Trophoblast cell (in vitro differentiated cells and primary cell): ENCODE measurements at regions not wholly inside any gene's neighbourhood (a gene's known extent, or its start where the extent isn't known, plus 50 kb on each side); places are given as distances from the start of the nearest gene placed in this dataset.

Experiments
- DNase-seq, 2 donors: peaks; one replicate each; pipeline ENCODE4 v3.0.0-alpha.2; 2016
- H2AFZ ChIP-seq: 2 replicates; pipeline ENCODE4 v1.6.1; 2013; ENCODE audit warnings: low read length, moderate library complexity, mild to moderate bottlenecking; ENCODE audit not compliant: insufficient read depth, poor library complexity
- H2AK5ac ChIP-seq: 2 replicates; pipeline ENCODE4 v1.6.1; 2013; ENCODE audit warnings: mild to moderate bottlenecking, low read length
- H2BK120ac ChIP-seq: 2 replicates; pipeline ENCODE4 v1.6.1; 2013; ENCODE audit warnings: low read length, mild to moderate bottlenecking, moderate library complexity; ENCODE audit not compliant: insufficient read depth, poor library complexity
- H2BK12ac ChIP-seq: 2 replicates; pipeline ENCODE4 v1.6.1; 2013; ENCODE audit warnings: mild to moderate bottlenecking, low read length, moderate library complexity
- H2BK5ac ChIP-seq: 2 replicates; pipeline ENCODE4 v1.6.1; 2013; ENCODE audit warnings: low read length, low read depth, moderate library complexity, mild to moderate bottlenecking; ENCODE audit not compliant: poor library complexity
- H3K14ac ChIP-seq: 2 replicates; pipeline ENCODE4 v1.6.1; 2013; ENCODE audit warnings: mild to moderate bottlenecking, low read length
- H3K18ac ChIP-seq: 2 replicates; pipeline ENCODE4 v1.6.1; 2013; ENCODE audit warnings: mild to moderate bottlenecking, low read length
- H3K23ac ChIP-seq: 2 replicates; pipeline ENCODE4 v1.6.1; 2013; ENCODE audit warnings: low read length
- H3K27ac ChIP-seq: 2 replicates; pipeline ENCODE4 v1.5.1; 2013; ENCODE audit warnings: low read depth, mild to moderate bottlenecking, inconsistent platforms, low read length, moderate library complexity
- H3K27me3 ChIP-seq: 2 replicates; pipeline ENCODE4 v1.6.1; 2013; ENCODE audit warnings: inconsistent platforms, mild to moderate bottlenecking, low read length, moderate library complexity; ENCODE audit not compliant: insufficient read depth
- H3K36me3 ChIP-seq, 2 experiments: 1 replicate in 1 of 2; 2 replicates in 1 of 2; pipeline ENCODE4 v1.6.1; 2013; ENCODE audit warnings: low read length in 2 of 2, mild to moderate bottlenecking in 2 of 2, moderate library complexity in 1 of 2; ENCODE audit not compliant: insufficient read depth in 2 of 2, control insufficient read depth in 1 of 2
- H3K4ac ChIP-seq: 2 replicates; pipeline ENCODE4 v1.6.1; 2013; ENCODE audit warnings: low read depth, mild to moderate bottlenecking, low read length, moderate library complexity
- H3K4me1 ChIP-seq, 2 experiments: 1 replicate in 1 of 2; 2 replicates in 1 of 2; pipeline ENCODE4 v1.6.1; 2013; ENCODE audit warnings: low read length in 2 of 2, mild to moderate bottlenecking in 2 of 2, moderate library complexity in 1 of 2; ENCODE audit not compliant: insufficient read depth in 2 of 2, control insufficient read depth in 1 of 2
- H3K4me2 ChIP-seq: 2 replicates; pipeline ENCODE4 v1.6.1; 2013; ENCODE audit warnings: inconsistent platforms, mild to moderate bottlenecking, low read length, moderate library complexity
- H3K4me3 ChIP-seq: 2 replicates; pipeline ENCODE4 v1.5.1; 2013; ENCODE audit warnings: mild to moderate bottlenecking, low read depth, low read length, inconsistent platforms
- H3K79me1 ChIP-seq: one replicate; pipeline ENCODE4 v1.6.1; 2013; ENCODE audit warnings: low read length
- H3K79me2 ChIP-seq: 2 replicates; pipeline ENCODE4 v1.6.1; 2013; ENCODE audit warnings: low read length, mild to moderate bottlenecking; ENCODE audit not compliant: control insufficient read depth, insufficient read depth, poor library complexity
- H3K9ac ChIP-seq: 2 replicates; pipeline ENCODE4 v1.6.1; 2013; ENCODE audit warnings: mild to moderate bottlenecking, low read length
- H3K9me3 ChIP-seq: 2 replicates; pipeline ENCODE4 v1.6.1; 2013; ENCODE audit warnings: low read depth, mild to moderate bottlenecking, control low read depth, inconsistent platforms, low read length; ENCODE audit not compliant: insufficient read depth
- H4K12ac ChIP-seq: 2 replicates; pipeline ENCODE4 v1.6.1; 2013; ENCODE audit warnings: low read depth, mild to moderate bottlenecking, low read length, moderate library complexity
- H4K8ac ChIP-seq: 2 replicates; pipeline ENCODE4 v1.6.1; 2013; ENCODE audit warnings: low read depth, mild to moderate bottlenecking, low read length, moderate library complexity
- H4K91ac ChIP-seq: one replicate; pipeline ENCODE4 v1.6.1; 2013; ENCODE audit warnings: low read depth, mild to moderate bottlenecking, low read length, moderate library complexity
- WGBS: extraction: QIAGEN DNeasy Blood & Tissue Kit; methylation state at CpG from one replicate; pipeline ENCODE4 v1.1.7; 2013; ENCODE audit warnings: missing lambda C conversion rate; ENCODE audit not compliant: insufficient read length, insufficient coverage; ENCODE audit errors: extremely low coverage; 5-methylcytosine and 5-hydroxymethylcytosine counted together

- Histone ChIP-seq H3K14ac (no peak overlapping the region), H3K36me3 (no peaks in the 10 kb centered on the region), H4K12ac (no peak overlapping the region), H2BK12ac (no peak overlapping the region), H2BK120ac (no peak overlapping the region), H4K91ac (no peak overlapping the region), H3K23ac (no peak overlapping the region), H4K8ac (no peak overlapping the region), H3K9me3 (no peaks in the 10 kb centered on the region), H3K27ac (no peak overlapping the region), H3K4me3 (no peak overlapping the region), H3K18ac (no peak overlapping the region), H2AK5ac (no peak overlapping the region), H3K4me2 (no peak overlapping the region), H3K79me1 (no peaks in the 10 kb centered on the region), H3K4ac (no peak overlapping the region), H3K9ac (no peak overlapping the region), H2AFZ (no peak overlapping the region), H3K79me2 (no peaks in the 10 kb centered on the region), H3K4me1 (no peaks in the 10 kb centered on the region), H3K27me3 (no peaks in the 10 kb centered on the region), H2BK5ac (no peak overlapping the region)
- no CpG with 5 or more reads among the region's 14 CpGs for WGBS
- peak; percentile 73 to 87 for DNase-seq
Observed at GRCh38 chr10:34918776-34919315, 103.8 kb upstream of the PARD3 start.

GRCh38 chr10:34918060-34918775 lies 103.1 kb upstream of the PARD3 start:
- H4K8ac ChIP-seq: no peak overlapping the region
- H3K4me1 ChIP-seq: no peaks in the 10 kb centered on the region
- no peak overlapping the region for H2BK5ac ChIP-seq
- no peak overlapping the region for H2AK5ac ChIP-seq
- H3K36me3 ChIP-seq: no peaks in the 10 kb centered on the region
- H3K4me2 ChIP-seq: no peak overlapping the region
- no peak overlapping the region for H3K27ac ChIP-seq
- no peaks in the 10 kb centered on the region for H3K79me2 ChIP-seq
- no peak overlapping the region for H3K23ac ChIP-seq
- DNase-seq: no peak
- H3K9ac ChIP-seq: no peak overlapping the region
- no peak overlapping the region for H2BK120ac ChIP-seq
- no peak overlapping the region for H3K4me3 ChIP-seq
- no peak overlapping the region for H4K91ac ChIP-seq
- H4K12ac ChIP-seq: no peak overlapping the region
- no peak overlapping the region for H2AFZ ChIP-seq
- H3K4ac ChIP-seq: no peak overlapping the region
- H3K14ac ChIP-seq: no peak overlapping the region
- no peaks in the 10 kb centered on the region for H3K27me3 ChIP-seq
- no peaks in the 10 kb centered on the region for H3K79me1 ChIP-seq
- no CpG with 5 or more reads among the region's 21 CpGs for WGBS
- no peak overlapping the region for H2BK12ac ChIP-seq
- H3K18ac ChIP-seq: no peak overlapping the region
- H3K9me3 ChIP-seq: no peaks in the 10 kb centered on the region

- no peak overlapping the region for H2BK120ac ChIP-seq
- WGBS: no CpG with 5 or more reads among the region's 3 CpGs
Observed at GRCh38 chr10:34916314-34916713, 101.2 kb upstream of the PARD3 start.

GRCh38 chr10:34912771-34913170 lies 97.7 kb upstream of the PARD3 start:
- H3K4me1 ChIP-seq: no peaks in the 10 kb centered on the region
- H2BK5ac ChIP-seq: no peak overlapping the region
- H3K18ac ChIP-seq: no peak overlapping the region
- DNase-seq: no peak
- H3K79me1 ChIP-seq: no peaks in the 10 kb centered on the region
- no CpG with 5 or more reads among the region's 5 CpGs for WGBS
- no peak overlapping the region for H3K4me2 ChIP-seq
- H2BK120ac ChIP-seq: no peak overlapping the region
- H3K79me2 ChIP-seq: no peaks in the 10 kb centered on the region
- no peaks in the 10 kb centered on the region for H3K36me3 ChIP-seq
- no peak overlapping the region for H4K12ac ChIP-seq
- no peak overlapping the region for H3K9ac ChIP-seq
- H3K4me3 ChIP-seq: no peak overlapping the region
- no peak overlapping the region for H2AK5ac ChIP-seq
- no peak overlapping the region for H4K8ac ChIP-seq
- no peaks in the 10 kb centered on the region for H3K9me3 ChIP-seq
- no peak overlapping the region for H3K27ac ChIP-seq
- no peaks in the 10 kb centered on the region for H3K27me3 ChIP-seq
- H3K4ac ChIP-seq: no peak overlapping the region
- H4K91ac ChIP-seq: no peak overlapping the region
- no peak overlapping the region for H2AFZ ChIP-seq
- H3K14ac ChIP-seq: no peak overlapping the region
- H3K23ac ChIP-seq: no peak overlapping the region
- no peak overlapping the region for H2BK12ac ChIP-seq

More at GRCh38 chr10:34916314-34916713, 101.2 kb upstream of the PARD3 start:
- H3K27me3 ChIP-seq: no peaks in the 10 kb centered on the region
- no peak overlapping the region for H3K18ac ChIP-seq
- H2AFZ ChIP-seq: no peak overlapping the region
- H3K36me3 ChIP-seq: no peaks in the 10 kb centered on the region
- no peak overlapping the region for H2AK5ac ChIP-seq
- H2BK5ac ChIP-seq: no peak overlapping the region
- H3K79me1 ChIP-seq: no peaks in the 10 kb centered on the region
- no peak overlapping the region for H3K9ac ChIP-seq
- no peaks in the 10 kb centered on the region for H3K79me2 ChIP-seq
- H4K8ac ChIP-seq: no peak overlapping the region
- H3K14ac ChIP-seq: no peak overlapping the region
- DNase-seq: peak; percentile 39 to 73
- H2BK12ac ChIP-seq: no peak overlapping the region
- H4K91ac ChIP-seq: no peak overlapping the region
- no peak overlapping the region for H3K4me2 ChIP-seq
- H4K12ac ChIP-seq: no peak overlapping the region
- H3K27ac ChIP-seq: no peak overlapping the region
- H3K4me3 ChIP-seq: no peak overlapping the region
- H3K4ac ChIP-seq: no peak overlapping the region
- no peaks in the 10 kb centered on the region for H3K9me3 ChIP-seq
- H3K4me1 ChIP-seq: no peaks in the 10 kb centered on the region
- no peak overlapping the region for H3K23ac ChIP-seq
